Neural cell (in vitro differentiated cells): ENCODE measurements at regions not wholly inside any gene's neighbourhood (a gene's known extent, or its start where the extent isn't known, plus 50 kb on each side); places are given as distances from the start of the nearest gene placed in this dataset.

Experiments
- RAD21 ChIP-seq: fragments of 450-650 bp; conservative IDR thresholded peaks from 2 replicates; pipeline ENCODE4 v1.6.1; 2014; ENCODE audit warnings: antibody characterized with exemption, mild to moderate bottlenecking, moderate library complexity
- TF ChIP-seq, protein P1 (sequence below): fragments of 450-650 bp; IDR thresholded peaks from 2 replicates; pipeline ENCODE4 v1.5.1; 2014; ENCODE audit warnings: antibody characterized with exemption, mild to moderate bottlenecking, moderate library complexity; ENCODE audit not compliant: poor library complexity, severe bottlenecking

DNA sequence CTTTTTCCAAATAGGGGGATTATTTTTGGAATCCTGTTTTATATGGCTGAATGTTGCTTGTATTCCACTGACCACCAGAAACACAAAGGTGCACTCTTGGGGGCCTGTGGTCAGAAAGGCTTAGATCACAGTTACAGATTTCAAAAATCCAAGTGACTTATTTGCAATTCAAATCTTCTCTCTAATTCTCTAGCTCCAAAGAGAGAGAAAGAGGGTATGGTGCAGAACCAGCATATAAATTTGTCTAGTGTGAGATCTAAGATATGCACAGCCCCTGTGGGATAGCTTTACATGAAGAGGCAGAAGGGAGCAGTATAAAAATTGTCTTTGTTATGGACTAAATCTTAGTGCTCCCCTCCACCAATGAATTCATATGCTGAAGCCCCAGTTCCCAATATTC, 1121.7 kb upstream of the CELF2 start:
- TF ChIP-seq, protein P1, sequence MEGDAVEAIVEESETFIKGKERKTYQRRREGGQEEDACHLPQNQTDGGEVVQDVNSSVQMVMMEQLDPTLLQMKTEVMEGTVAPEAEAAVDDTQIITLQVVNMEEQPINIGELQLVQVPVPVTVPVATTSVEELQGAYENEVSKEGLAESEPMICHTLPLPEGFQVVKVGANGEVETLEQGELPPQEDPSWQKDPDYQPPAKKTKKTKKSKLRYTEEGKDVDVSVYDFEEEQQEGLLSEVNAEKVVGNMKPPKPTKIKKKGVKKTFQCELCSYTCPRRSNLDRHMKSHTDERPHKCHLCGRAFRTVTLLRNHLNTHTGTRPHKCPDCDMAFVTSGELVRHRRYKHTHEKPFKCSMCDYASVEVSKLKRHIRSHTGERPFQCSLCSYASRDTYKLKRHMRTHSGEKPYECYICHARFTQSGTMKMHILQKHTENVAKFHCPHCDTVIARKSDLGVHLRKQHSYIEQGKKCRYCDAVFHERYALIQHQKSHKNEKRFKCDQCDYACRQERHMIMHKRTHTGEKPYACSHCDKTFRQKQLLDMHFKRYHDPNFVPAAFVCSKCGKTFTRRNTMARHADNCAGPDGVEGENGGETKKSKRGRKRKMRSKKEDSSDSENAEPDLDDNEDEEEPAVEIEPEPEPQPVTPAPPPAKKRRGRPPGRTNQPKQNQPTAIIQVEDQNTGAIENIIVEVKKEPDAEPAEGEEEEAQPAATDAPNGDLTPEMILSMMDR, result no peak
- TF ChIP-seq RAD21, result no peak
